MCF 10A (cell line): ENCODE measurements at regions not wholly inside any gene's neighbourhood (a gene's known extent, or its start where the extent isn't known, plus 50 kb on each side); places are given as distances from the start of the nearest gene placed in this dataset.

Experiments
- BruUV-seq: library from RNA; stranded (reverse); fragments of 400-500 nt; replicated peaks from 2 replicates; lab custom pipeline; 2021; lab: Mats Ljungman, UMichigan
- CTCF ChIA-PET: fragments of 300-600 bp; sonication (Branson Sonifier 250); formaldehyde crosslinking; extraction: SDS; loops from one replicate; lab custom pipeline; 2021; ENCODE audit warnings: antibody characterized with exemption, inconsistent platforms; lab: Yijun Ruan, JAX
- POLR2A ChIA-PET: fragments of 300-600, 350-650 bp; sonication (Branson Sonifier 250); formaldehyde crosslinking; extraction: SDS; loops from one replicate; lab custom pipeline; 2020; ENCODE audit warnings: antibody characterized with exemption, inconsistent platforms; lab: Yijun Ruan, JAX
- DNase-seq: peaks from one replicate; pipeline ENCODE4 v3.0.0-alpha.2; 2018; ENCODE audit not compliant: unreplicated experiment
- H3K27ac Mint-ChIP-seq: one replicate; pipeline ENCODE4 v1.8.0; 2022; ENCODE audit warnings: mild to moderate bottlenecking, low read depth, mixed read lengths; ENCODE audit not compliant: unreplicated experiment
- H3K27me3 Mint-ChIP-seq: one replicate; pipeline ENCODE4 v1.8.0; 2022; ENCODE audit warnings: mixed read lengths; ENCODE audit not compliant: insufficient read depth, unreplicated experiment
- H3K36me3 Mint-ChIP-seq: one replicate; pipeline ENCODE4 v1.8.0; 2022; ENCODE audit warnings: mild to moderate bottlenecking, moderate library complexity, mixed read lengths; ENCODE audit not compliant: insufficient read depth, unreplicated experiment
- H3K4me1 Mint-ChIP-seq: one replicate; pipeline ENCODE4 v1.8.0; 2022; ENCODE audit warnings: mixed read lengths; ENCODE audit not compliant: insufficient read depth, unreplicated experiment
- H3K4me3 Mint-ChIP-seq: one replicate; pipeline ENCODE4 v1.8.0; 2022; ENCODE audit warnings: mild to moderate bottlenecking, moderate library complexity, mixed read lengths; ENCODE audit not compliant: unreplicated experiment
- H3K9me3 Mint-ChIP-seq: one replicate; pipeline ENCODE4 v1.8.0; 2022; ENCODE audit warnings: mixed read lengths; ENCODE audit not compliant: unreplicated experiment
- intact Hi-C: fragments of 100-400 bp; cut with micrococcal nuclease; formaldehyde crosslinking; loops from 2 replicates; pipeline ENCODE4 v1.14.1; 2022
- TF ChIP-seq, protein P1 (sequence below): fragments of 200-600 bp; IDR thresholded peaks from one replicate; pipeline ENCODE4 v1.8.0; 2022; ENCODE audit warnings: antibody characterized with exemption, mild to moderate bottlenecking; ENCODE audit not compliant: unreplicated experiment

DNA sequence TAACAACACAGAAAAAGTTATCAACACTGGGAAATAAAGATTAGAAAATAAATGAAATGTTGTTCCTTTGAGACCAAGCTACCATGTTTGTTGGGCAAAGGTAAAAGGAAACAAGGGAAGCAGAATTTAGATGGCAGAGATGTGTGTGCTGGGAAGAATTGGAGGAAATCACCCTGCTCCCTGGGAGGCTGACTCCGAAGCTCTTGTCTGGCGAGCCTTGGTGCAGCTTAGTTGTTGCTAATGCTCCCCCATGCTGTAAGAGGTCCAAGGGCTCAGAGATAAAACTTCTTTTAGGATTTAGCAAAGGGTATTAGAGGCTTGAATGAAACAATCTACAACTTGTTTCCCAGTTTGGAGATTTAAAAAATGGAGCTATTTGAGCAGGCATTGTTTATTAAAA lies 123.8 kb upstream of the DDIT4L start:
- H3K9me3 Mint-ChIP-seq: no peaks in the 10 kb centered on the region
- DNase-seq: no peak
- H3K4me1 Mint-ChIP-seq: no peaks in the 10 kb centered on the region
- ChIA-PET POLR2A (interaction anchor here (0.6 kb wide), 1 partner anchor 557 kb away, joined by 3 read pairs; no protein-coding TSS in a partner anchor), CTCF (interaction anchor here (1.0 kb wide), 1 partner anchor 221 kb away, joined by 3 read pairs; no protein-coding TSS in a partner anchor)
- no peak overlapping the region for H3K4me3 Mint-ChIP-seq
- TF ChIP-seq, protein P1, sequence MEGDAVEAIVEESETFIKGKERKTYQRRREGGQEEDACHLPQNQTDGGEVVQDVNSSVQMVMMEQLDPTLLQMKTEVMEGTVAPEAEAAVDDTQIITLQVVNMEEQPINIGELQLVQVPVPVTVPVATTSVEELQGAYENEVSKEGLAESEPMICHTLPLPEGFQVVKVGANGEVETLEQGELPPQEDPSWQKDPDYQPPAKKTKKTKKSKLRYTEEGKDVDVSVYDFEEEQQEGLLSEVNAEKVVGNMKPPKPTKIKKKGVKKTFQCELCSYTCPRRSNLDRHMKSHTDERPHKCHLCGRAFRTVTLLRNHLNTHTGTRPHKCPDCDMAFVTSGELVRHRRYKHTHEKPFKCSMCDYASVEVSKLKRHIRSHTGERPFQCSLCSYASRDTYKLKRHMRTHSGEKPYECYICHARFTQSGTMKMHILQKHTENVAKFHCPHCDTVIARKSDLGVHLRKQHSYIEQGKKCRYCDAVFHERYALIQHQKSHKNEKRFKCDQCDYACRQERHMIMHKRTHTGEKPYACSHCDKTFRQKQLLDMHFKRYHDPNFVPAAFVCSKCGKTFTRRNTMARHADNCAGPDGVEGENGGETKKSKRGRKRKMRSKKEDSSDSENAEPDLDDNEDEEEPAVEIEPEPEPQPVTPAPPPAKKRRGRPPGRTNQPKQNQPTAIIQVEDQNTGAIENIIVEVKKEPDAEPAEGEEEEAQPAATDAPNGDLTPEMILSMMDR: no peak
- intact Hi-C loops: no loop called here
- BruUV-seq: no TSS peak
- H3K27me3 Mint-ChIP-seq: no peaks in the 10 kb centered on the region
- H3K36me3 Mint-ChIP-seq: no peaks in the 10 kb centered on the region
- no peak overlapping the region for H3K27ac Mint-ChIP-seq

DNA sequence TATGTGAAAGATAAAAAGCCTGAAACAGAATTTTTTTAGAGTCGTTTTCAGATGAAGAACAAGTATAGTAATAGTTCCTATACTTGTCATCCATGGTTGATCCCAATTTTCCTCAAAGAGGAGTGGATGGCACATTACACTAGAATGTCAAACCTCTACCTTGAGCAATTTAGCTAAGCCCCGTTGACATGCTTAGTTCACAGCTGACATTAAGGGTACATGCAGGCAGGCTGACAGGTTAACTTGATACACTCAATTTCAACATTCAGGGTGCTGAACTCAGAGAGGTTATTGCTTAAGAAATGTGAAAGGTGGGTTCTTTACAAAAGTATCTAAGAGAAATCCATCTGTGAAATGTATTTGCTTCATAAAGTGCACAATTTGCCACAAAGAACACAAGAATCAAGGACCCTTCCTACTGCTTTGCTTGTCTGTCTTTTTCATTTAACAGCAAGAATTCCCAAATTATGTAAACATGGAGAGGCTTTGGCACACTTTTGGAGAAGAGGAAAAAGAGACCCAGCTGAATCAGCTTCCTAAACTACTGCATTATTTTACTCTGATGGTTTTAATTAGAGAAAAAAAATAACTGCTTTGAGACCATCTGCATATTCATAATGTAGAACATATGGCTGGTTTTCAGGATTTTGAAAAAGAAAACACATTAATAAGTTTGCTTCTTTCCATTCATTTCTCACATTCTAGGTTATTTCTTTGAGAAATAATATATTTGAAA lies 122.5 kb upstream of the DDIT4L start:
- Mint-ChIP-seq H3K27me3 (no peaks in the 10 kb centered on the region), H3K4me3 (no peak overlapping the region), H3K27ac (no peak overlapping the region), H3K36me3 (no peaks in the 10 kb centered on the region), H3K9me3 (no peaks in the 10 kb centered on the region), H3K4me1 (no peaks in the 10 kb centered on the region)
- BruUV-seq: no TSS peak
- POLR2A ChIA-PET: no interaction called here
- CTCF ChIA-PET: no interaction called here
- intact Hi-C loops: no loop called here
- DNase-seq: no peak
- TF ChIP-seq, protein P1: no peak

DNA sequence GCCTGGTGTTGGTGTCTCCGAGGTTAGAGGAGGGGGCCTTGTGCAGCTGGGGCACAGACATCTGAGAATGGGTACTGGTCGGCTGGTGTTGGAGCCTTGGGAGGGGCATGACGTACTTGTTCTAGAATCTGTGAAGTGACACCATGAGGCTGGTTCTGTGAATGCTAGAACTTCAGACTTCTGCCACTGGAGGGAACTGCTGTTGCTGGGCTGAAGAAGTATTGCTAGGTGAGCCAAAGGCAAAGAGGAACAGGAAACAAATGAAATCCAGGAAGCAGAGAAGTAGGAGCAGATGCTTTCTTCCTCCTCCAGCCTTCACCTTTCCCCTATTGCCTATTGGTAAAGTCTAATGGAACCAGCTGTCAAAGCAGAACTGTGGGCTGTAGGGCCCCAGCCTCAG lies 120.9 kb upstream of the DDIT4L start:
- intact Hi-C loops: no loop called here
- H3K36me3 Mint-ChIP-seq: no peaks in the 10 kb centered on the region
- CTCF ChIA-PET: interaction anchor here (0.7 kb wide), 1 partner anchor 17 kb away, joined by 3 read pairs; no protein-coding TSS in a partner anchor
- TF ChIP-seq, protein P1: no peak
- no peak overlapping the region for H3K27ac Mint-ChIP-seq
- H3K4me1 Mint-ChIP-seq: no peaks in the 10 kb centered on the region
- H3K9me3 Mint-ChIP-seq: no peaks in the 10 kb centered on the region
- H3K27me3 Mint-ChIP-seq: no peaks in the 10 kb centered on the region
- no peak overlapping the region for H3K4me3 Mint-ChIP-seq
- peak; percentile 7 for DNase-seq
- POLR2A ChIA-PET: no interaction called here
- no TSS peak for BruUV-seq

DNA sequence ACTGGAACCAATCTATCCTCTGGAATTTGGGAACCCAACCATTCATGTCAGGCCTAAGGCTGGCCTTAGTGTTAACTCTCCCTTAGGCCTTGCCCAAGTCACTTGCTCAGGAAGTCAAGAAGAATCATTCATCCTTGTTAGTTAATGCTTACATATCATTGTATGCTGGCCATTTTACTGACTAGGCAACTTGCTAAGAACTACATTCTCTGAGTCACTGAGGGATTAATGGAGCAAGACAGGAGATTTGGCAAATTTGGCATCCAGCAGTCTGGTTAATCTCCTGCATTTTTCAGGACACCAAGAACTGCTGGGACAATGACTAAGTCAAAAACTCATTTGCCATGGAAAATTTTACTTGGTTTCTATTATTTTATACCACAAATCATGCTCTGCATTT lies 115.8 kb upstream of the DDIT4L start:
- ChIA-PET POLR2A (no interaction called here), CTCF (interaction anchor here (1.5 kb wide), 1 partner anchor 11 kb away, joined by 3 read pairs; no protein-coding TSS in a partner anchor)
- no peak overlapping the region for H3K27ac Mint-ChIP-seq
- peak; percentile 14 for DNase-seq
- intact Hi-C loops: no loop called here
- H3K9me3 Mint-ChIP-seq: no peaks in the 10 kb centered on the region
- TF ChIP-seq, protein P1: no peak
- H3K27me3 Mint-ChIP-seq: no peaks in the 10 kb centered on the region
- BruUV-seq: no TSS peak
- no peaks in the 10 kb centered on the region for H3K4me1 Mint-ChIP-seq
- H3K4me3 Mint-ChIP-seq: no peak overlapping the region
- no peaks in the 10 kb centered on the region for H3K36me3 Mint-ChIP-seq
